GM19468 (cell line): ENCODE measurements at regions not wholly inside any gene's neighbourhood (a gene's known extent, or its start where the extent isn't known, plus 50 kb on each side); places are given as distances from the start of the nearest gene placed in this dataset.

Experiments used
- ATAC-seq: cut with Tn5 transposase; IDR thresholded peaks from one replicate; pipeline ENCODE4 v1.9.1; 2021; ENCODE audit warnings: mild to moderate bottlenecking, moderate library complexity, moderate number of reproducible peaks; ENCODE audit not compliant: unreplicated experiment; ENCODE audit errors: extremely low read depth

GRCh38 chr5:67459253-67459652 is 262.7 kb upstream of the CD180 start:
- no peak for ATAC-seq

- ATAC-seq: no peak
Observed at GRCh38 chr5:67455970-67456369, 259.4 kb upstream of the CD180 start.

GRCh38 chr5:67454957-67455561 is 258.5 kb upstream of the CD180 start:
- ATAC-seq: no peak

- ATAC-seq: no peak
Observed at GRCh38 chr5:67453111-67453905, 256.7 kb upstream of the CD180 start.

- no peak for ATAC-seq
Observed at GRCh38 chr5:67451640-67452279, 255.2 kb upstream of the CD180 start.

GRCh38 chr5:67447732-67448131 is 251.1 kb upstream of the CD180 start:
- ATAC-seq: no peak

GRCh38 chr5:67437905-67438845 is 241.6 kb upstream of the CD180 start:
- no peak for ATAC-seq

- ATAC-seq: no peak
Observed at GRCh38 chr5:67435032-67435431, 238.4 kb upstream of the CD180 start.

- no peak for ATAC-seq
Observed at GRCh38 chr5:67434466-67434865, 237.9 kb upstream of the CD180 start.

- no peak for ATAC-seq
Observed at GRCh38 chr5:67432606-67433005, 236.0 kb upstream of the CD180 start.

- ATAC-seq: no peak
Observed at GRCh38 chr5:67431191-67431590, 234.6 kb upstream of the CD180 start.

GRCh38 chr5:67427850-67428298 is 231.3 kb upstream of the CD180 start:
- no peak for ATAC-seq

- no peak for ATAC-seq
Observed at GRCh38 chr5:67426961-67427849, 230.6 kb upstream of the CD180 start.

GRCh38 chr5:67425514-67425913 is 228.9 kb upstream of the CD180 start:
- ATAC-seq: no peak

- no peak for ATAC-seq
Observed at GRCh38 chr5:67417839-67418238, 221.2 kb upstream of the CD180 start.

GRCh38 chr5:67416986-67417385 is 220.4 kb upstream of the CD180 start:
- ATAC-seq: no peak

- no peak for ATAC-seq
Observed at GRCh38 chr5:67416133-67416937, 219.7 kb upstream of the CD180 start.

GRCh38 chr5:67414712-67415111 is 218.1 kb upstream of the CD180 start:
- no peak for ATAC-seq
